Endothelial cell (in vitro differentiated cells): ENCODE measurements at regions not wholly inside any gene's neighbourhood (a gene's known extent, or its start where the extent isn't known, plus 50 kb on each side); places are given as distances from the start of the nearest gene placed in this dataset.

Experiments
- DNase-seq: peaks from one replicate; pipeline ENCODE4 v3.0.0; 2021; ENCODE audit warnings: low spot score
- H3K27ac Mint-ChIP-seq: one replicate; pipeline ENCODE4 v1.8.0; 2021; ENCODE audit warnings: mixed read lengths, inconsistent platforms; ENCODE audit not compliant: unreplicated experiment
- H3K27me3 Mint-ChIP-seq: one replicate; pipeline ENCODE4 v1.8.0; 2021; ENCODE audit warnings: mild to moderate bottlenecking, moderate library complexity, mixed read lengths, inconsistent platforms; ENCODE audit not compliant: unreplicated experiment
- H3K36me3 Mint-ChIP-seq: one replicate; pipeline ENCODE4 v1.8.0; 2021; ENCODE audit warnings: mild to moderate bottlenecking, low read depth, mixed read lengths, inconsistent platforms; ENCODE audit not compliant: unreplicated experiment
- H3K4me1 Mint-ChIP-seq: one replicate; pipeline ENCODE4 v1.8.0; 2021; ENCODE audit warnings: mild to moderate bottlenecking, mixed read lengths, inconsistent platforms; ENCODE audit not compliant: unreplicated experiment
- H3K4me3 Mint-ChIP-seq: one replicate; pipeline ENCODE4 v1.8.0; 2021; ENCODE audit warnings: mild to moderate bottlenecking, mixed read lengths, inconsistent platforms; ENCODE audit not compliant: unreplicated experiment
- H3K9me3 Mint-ChIP-seq: one replicate; pipeline ENCODE4 v1.8.0; 2021; ENCODE audit warnings: mixed read lengths, inconsistent platforms; ENCODE audit not compliant: unreplicated experiment
- CTCF ChIP-seq: fragments of 200-600 bp; sonication (generic); IDR thresholded peaks from one replicate; pipeline ENCODE4 v1.5.0; 2021; ENCODE audit warnings: antibody characterized with exemption; ENCODE audit not compliant: unreplicated experiment

GRCh38 chr3:35492841-35493240, 146.5 kb upstream of the ARPP21 start:
- H3K9me3 Mint-ChIP-seq = no peaks in the 10 kb centered on the region
- DNase-seq = no peak
- no peaks in the 10 kb centered on the region for H3K36me3 Mint-ChIP-seq
- no peak for TF ChIP-seq CTCF
- no peak overlapping the region for H3K4me3 Mint-ChIP-seq
- H3K27ac Mint-ChIP-seq = no peak overlapping the region
- H3K27me3 Mint-ChIP-seq = no peaks in the 10 kb centered on the region
- H3K4me1 Mint-ChIP-seq = no peaks in the 10 kb centered on the region

GRCh38 chr3:35498506-35499210, 140.7 kb upstream of the ARPP21 start:
- H3K9me3 Mint-ChIP-seq = no peaks in the 10 kb centered on the region

GRCh38 chr3:35500641-35501350, 138.5 kb upstream of the ARPP21 start:
- Mint-ChIP-seq H3K4me3 (no peak overlapping the region), H3K9me3 (no peaks in the 10 kb centered on the region), H3K4me1 (peaks cover 5% of the 10 kb centered on the region), H3K27ac (no peak overlapping the region), H3K27me3 (no peaks in the 10 kb centered on the region), H3K36me3 (no peaks in the 10 kb centered on the region)
- no peak for TF ChIP-seq CTCF
- DNase-seq = no peak

More at GRCh38 chr3:35498506-35499210, 140.7 kb upstream of the ARPP21 start:
- Mint-ChIP-seq H3K36me3 (no peaks in the 10 kb centered on the region), H3K27me3 (no peaks in the 10 kb centered on the region), H3K4me3 (no peak overlapping the region), H3K27ac (no peak overlapping the region), H3K4me1 (peaks cover 5% of the 10 kb centered on the region)
- DNase-seq = no peak
- TF ChIP-seq CTCF = no peak

GRCh38 chr3:35502699-35503098, 136.6 kb upstream of the ARPP21 start:
- H3K36me3 Mint-ChIP-seq = no peaks in the 10 kb centered on the region
- H3K4me1 Mint-ChIP-seq = peaks cover 5% of the 10 kb centered on the region
- H3K27ac Mint-ChIP-seq = no peak overlapping the region
- no peaks in the 10 kb centered on the region for H3K9me3 Mint-ChIP-seq
- H3K4me3 Mint-ChIP-seq = no peak overlapping the region
- peaks cover 1% of the 10 kb centered on the region for H3K27me3 Mint-ChIP-seq
- DNase-seq = no peak
- TF ChIP-seq CTCF = no peak

DNA sequence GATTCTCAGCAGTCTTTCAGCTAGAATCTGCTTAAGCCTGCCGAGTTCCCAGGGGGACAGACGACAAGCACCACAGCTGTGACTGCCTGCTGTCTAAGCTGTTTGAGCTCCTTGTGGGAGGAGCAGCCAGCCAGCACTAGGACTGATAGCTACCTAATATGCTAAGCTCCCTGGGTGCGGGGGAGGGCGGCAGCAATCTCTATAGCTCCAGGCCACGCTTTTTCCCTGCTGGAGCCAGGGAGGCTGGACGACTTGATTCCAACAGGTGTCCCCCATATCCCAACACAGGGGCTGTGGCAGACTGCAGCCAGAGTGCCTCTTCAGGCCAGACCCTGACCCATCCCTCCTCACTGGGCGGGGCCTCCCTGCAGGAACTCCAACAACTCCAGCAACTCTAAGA, 134.1 kb upstream of the ARPP21 start:
- no peak for TF ChIP-seq CTCF
- no peak for DNase-seq
- Mint-ChIP-seq H3K4me3 (no peak overlapping the region), H3K36me3 (no peaks in the 10 kb centered on the region), H3K27ac (no peak overlapping the region), H3K27me3 (peaks cover 1% of the 10 kb centered on the region), H3K4me1 (peaks cover 5% of the 10 kb centered on the region), H3K9me3 (no peaks in the 10 kb centered on the region)
